RWPE2 (cell line): ENCODE measurements at regions not wholly inside any gene's neighbourhood (a gene's known extent, or its start where the extent isn't known, plus 50 kb on each side); places are given as distances from the start of the nearest gene placed in this dataset.
A peak's percentile ranks its signal among the peaks of the same experiment; 100 is the strongest.

Experiments used
- ATAC-seq: fragments of 200-7000 bp; cut with Tn5 transposase; 3 replicates; pipeline ENCODE4 v1.9.1; 2021; ENCODE audit warnings: low read depth
- DNase-seq: peaks from one replicate; pipeline ENCODE4 v3.0.0-alpha.2; 2020; ENCODE audit warnings: low spot score
- H3K27ac ChIP-seq: fragments of 450-650 bp; 2 replicates; pipeline ENCODE4 v1.5.1; 2017; ENCODE audit warnings: mild to moderate bottlenecking; ENCODE audit not compliant: poor library complexity, severe bottlenecking
- H3K27me3 ChIP-seq: fragments of 250-450 bp; sonication (Bioruptor Pico); 2 replicates; pipeline ENCODE4 v1.5.1; 2021; ENCODE audit warnings: mild to moderate bottlenecking, moderate library complexity; ENCODE audit not compliant: insufficient read depth, poor library complexity, severe bottlenecking
- H3K36me3 ChIP-seq: fragments of 250-450 bp; sonication (Bioruptor Pico); 2 replicates; pipeline ENCODE4 v1.5.1; 2020; ENCODE audit warnings: low read depth, mild to moderate bottlenecking, moderate library complexity
- H3K4me1 ChIP-seq: fragments of 250-450 bp; sonication (Bioruptor Pico); 2 replicates; pipeline ENCODE4 v1.5.1; 2021; ENCODE audit warnings: mild to moderate bottlenecking, moderate library complexity; ENCODE audit not compliant: insufficient read depth, poor library complexity, severe bottlenecking
- H3K4me3 ChIP-seq: fragments of 250-450 bp; sonication (Bioruptor Pico); 2 replicates; pipeline ENCODE4 v1.5.1; 2021; ENCODE audit warnings: mild to moderate bottlenecking, moderate library complexity; ENCODE audit not compliant: severe bottlenecking
- H3K9me3 ChIP-seq: fragments of 250-450 bp; sonication (Bioruptor Pico); 2 replicates; pipeline ENCODE4 v1.5.1; 2021; ENCODE audit warnings: mild to moderate bottlenecking, moderate library complexity; ENCODE audit not compliant: severe bottlenecking
- CTCF ChIP-seq: fragments of 450-650 bp; IDR thresholded peaks from one replicate; pipeline ENCODE4 v1.5.1; 2017; ENCODE audit warnings: mild to moderate bottlenecking, moderate library complexity; ENCODE audit not compliant: poor library complexity, severe bottlenecking

- Histone ChIP-seq H3K27me3 (no peaks in the 10 kb centered on the region), H3K27ac (no peak overlapping the region), H3K9me3 (no peaks in the 10 kb centered on the region), H3K4me3 (no peak overlapping the region), H3K4me1 (no peaks in the 10 kb centered on the region), H3K36me3 (no peaks in the 10 kb centered on the region)
- no peak for ATAC-seq
- no peak for TF ChIP-seq CTCF
- DNase-seq, result no peak
Observed at GRCh38 chr13:79904581-79904980, 423.6 kb downstream of the NDFIP2 start.

DNA sequence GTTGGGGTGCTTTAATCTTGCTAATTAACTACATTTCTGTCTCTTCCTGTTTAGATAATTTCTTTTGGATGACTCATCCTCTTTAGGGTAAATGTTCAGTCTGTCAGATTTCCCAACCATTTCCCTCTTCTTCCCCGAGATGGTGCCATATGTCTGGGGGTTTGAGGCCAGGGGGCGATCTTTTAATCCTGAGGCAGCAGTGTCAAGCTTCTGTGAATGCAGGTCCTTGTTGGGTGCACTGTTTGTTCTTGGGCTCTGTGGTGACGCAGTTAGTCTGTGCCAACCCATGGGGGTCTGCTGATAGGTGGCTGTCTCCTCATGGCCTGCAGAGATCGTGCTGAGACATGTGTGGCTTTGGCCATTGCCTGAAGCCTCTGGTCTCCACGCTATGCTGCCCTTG, 420.4 kb downstream of the NDFIP2 start:
- DNase-seq, result no peak
- Histone ChIP-seq H3K9me3 (no peaks in the 10 kb centered on the region), H3K36me3 (no peaks in the 10 kb centered on the region), H3K4me1 (no peaks in the 10 kb centered on the region), H3K27ac (no peak overlapping the region), H3K27me3 (no peaks in the 10 kb centered on the region), H3K4me3 (no peak overlapping the region)
- no peak for TF ChIP-seq CTCF
- 0 out of 3 replicates have a peak, but pooled peaks have one; percentile 33 for ATAC-seq

DNA sequence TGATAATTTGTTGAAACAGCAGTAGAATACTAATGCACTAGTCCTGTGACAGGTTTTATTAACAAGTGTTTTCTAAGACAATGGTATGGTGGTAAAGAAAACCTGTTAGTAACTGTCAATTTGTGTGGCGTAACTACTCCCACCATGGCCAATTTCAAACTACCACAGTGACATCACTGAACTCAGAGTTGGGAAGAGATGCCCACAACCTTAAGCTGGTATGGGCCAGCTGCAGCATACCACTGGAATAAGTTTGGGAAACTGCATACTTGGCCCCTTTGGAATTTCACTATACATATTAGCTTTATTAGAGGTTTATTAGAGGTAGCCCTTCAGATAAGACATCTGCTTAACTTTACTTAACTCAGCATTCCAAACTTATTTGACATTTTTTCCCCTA, 419.4 kb downstream of the NDFIP2 start:
- Histone ChIP-seq H3K4me1 (no peaks in the 10 kb centered on the region), H3K27ac (no peak overlapping the region), H3K36me3 (no peaks in the 10 kb centered on the region), H3K4me3 (no peak overlapping the region), H3K27me3 (no peaks in the 10 kb centered on the region), H3K9me3 (no peaks in the 10 kb centered on the region)
- no peak for TF ChIP-seq CTCF
- ATAC-seq, result no peak
- no peak for DNase-seq

DNA sequence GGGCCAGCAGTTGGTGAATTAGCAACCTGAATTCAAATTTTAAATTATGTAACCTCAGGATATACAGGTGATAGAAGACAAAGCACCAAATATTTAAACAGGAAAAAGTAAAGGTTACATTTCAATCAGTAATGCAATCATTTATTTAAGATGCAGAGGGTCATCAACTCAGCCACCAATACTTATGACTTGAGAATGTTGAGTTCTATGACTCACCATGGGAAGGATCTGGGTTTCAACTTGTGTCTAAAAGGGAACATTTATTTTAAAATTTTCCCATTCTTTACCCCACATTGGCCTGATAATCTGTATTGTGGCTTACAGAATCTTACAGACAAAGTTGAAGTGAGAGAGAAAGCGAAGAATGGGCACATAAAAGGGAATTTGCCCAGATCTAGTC, 418.0 kb downstream of the NDFIP2 start:
- H3K9me3 ChIP-seq, result no peaks in the 10 kb centered on the region
- no peaks in the 10 kb centered on the region for H3K27me3 ChIP-seq
- ATAC-seq (no peak), DNase-seq (no peak)
- no peaks in the 10 kb centered on the region for H3K36me3 ChIP-seq
- no peak overlapping the region for H3K27ac ChIP-seq
- H3K4me1 ChIP-seq, result no peaks in the 10 kb centered on the region
- no peak for TF ChIP-seq CTCF
- H3K4me3 ChIP-seq, result no peak overlapping the region

- TF ChIP-seq CTCF, result no peak
- DNase-seq (no peak), ATAC-seq (no peak)
- H3K27ac ChIP-seq, result no peak overlapping the region
- H3K27me3 ChIP-seq, result no peaks in the 10 kb centered on the region
- no peaks in the 10 kb centered on the region for H3K4me1 ChIP-seq
- H3K36me3 ChIP-seq, result no peaks in the 10 kb centered on the region
- no peaks in the 10 kb centered on the region for H3K9me3 ChIP-seq
- H3K4me3 ChIP-seq, result no peak overlapping the region
Observed at GRCh38 chr13:79898202-79898826, 417.4 kb downstream of the NDFIP2 start.
